MCF 10A (cell line): ENCODE measurements at regions not wholly inside any gene's neighbourhood (a gene's known extent, or its start where the extent isn't known, plus 50 kb on each side); places are given as distances from the start of the nearest gene placed in this dataset.

Experiments
- BruUV-seq: library from RNA; stranded (reverse); fragments of 400-500 nt; replicated peaks from 2 replicates; lab custom pipeline; 2021; lab: Mats Ljungman, UMichigan
- CTCF ChIA-PET: fragments of 300-600 bp; sonication (Branson Sonifier 250); formaldehyde crosslinking; extraction: SDS; loops from one replicate; lab custom pipeline; 2021; ENCODE audit warnings: antibody characterized with exemption, inconsistent platforms; lab: Yijun Ruan, JAX
- POLR2A ChIA-PET: fragments of 300-600, 350-650 bp; sonication (Branson Sonifier 250); formaldehyde crosslinking; extraction: SDS; loops from one replicate; lab custom pipeline; 2020; ENCODE audit warnings: antibody characterized with exemption, inconsistent platforms; lab: Yijun Ruan, JAX
- DNase-seq: peaks from one replicate; pipeline ENCODE4 v3.0.0-alpha.2; 2018; ENCODE audit not compliant: unreplicated experiment
- H3K27ac Mint-ChIP-seq: one replicate; pipeline ENCODE4 v1.8.0; 2022; ENCODE audit warnings: mild to moderate bottlenecking, low read depth, mixed read lengths; ENCODE audit not compliant: unreplicated experiment
- H3K27me3 Mint-ChIP-seq: one replicate; pipeline ENCODE4 v1.8.0; 2022; ENCODE audit warnings: mixed read lengths; ENCODE audit not compliant: insufficient read depth, unreplicated experiment
- H3K36me3 Mint-ChIP-seq: one replicate; pipeline ENCODE4 v1.8.0; 2022; ENCODE audit warnings: mild to moderate bottlenecking, moderate library complexity, mixed read lengths; ENCODE audit not compliant: insufficient read depth, unreplicated experiment
- H3K4me1 Mint-ChIP-seq: one replicate; pipeline ENCODE4 v1.8.0; 2022; ENCODE audit warnings: mixed read lengths; ENCODE audit not compliant: insufficient read depth, unreplicated experiment
- H3K4me3 Mint-ChIP-seq: one replicate; pipeline ENCODE4 v1.8.0; 2022; ENCODE audit warnings: mild to moderate bottlenecking, moderate library complexity, mixed read lengths; ENCODE audit not compliant: unreplicated experiment
- H3K9me3 Mint-ChIP-seq: one replicate; pipeline ENCODE4 v1.8.0; 2022; ENCODE audit warnings: mixed read lengths; ENCODE audit not compliant: unreplicated experiment
- intact Hi-C: fragments of 100-400 bp; cut with micrococcal nuclease; formaldehyde crosslinking; loops from 2 replicates; pipeline ENCODE4 v1.14.1; 2022
- TF ChIP-seq, protein P1 (sequence below): fragments of 200-600 bp; IDR thresholded peaks from one replicate; pipeline ENCODE4 v1.8.0; 2022; ENCODE audit warnings: antibody characterized with exemption, mild to moderate bottlenecking; ENCODE audit not compliant: unreplicated experiment

DNA sequence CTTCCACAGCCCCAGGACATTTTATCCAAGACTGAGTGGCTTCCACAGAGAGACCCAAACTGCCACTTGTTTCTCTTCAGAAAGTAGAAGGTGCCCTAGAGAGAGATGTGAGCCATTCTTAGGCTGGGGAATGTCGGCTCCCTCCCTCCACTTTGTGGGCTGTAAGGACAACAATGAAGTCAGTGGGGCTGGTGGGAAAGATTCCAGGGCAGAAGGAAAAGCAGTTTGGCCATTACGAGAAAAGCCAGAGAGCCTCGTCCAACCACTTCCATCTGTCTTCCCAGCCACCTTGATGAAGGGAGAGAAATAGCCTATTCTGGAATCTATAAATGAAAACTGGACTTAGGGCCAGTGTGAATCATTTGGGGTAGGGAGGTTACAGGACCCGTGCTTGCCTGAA, 382.5 kb downstream of the NXPE2 start:
- Mint-ChIP-seq H3K9me3 (peaks cover 13% of the 10 kb centered on the region), H3K27ac (no peak overlapping the region), H3K4me3 (no peak overlapping the region), H3K36me3 (no peaks in the 10 kb centered on the region), H3K4me1 (no peaks in the 10 kb centered on the region), H3K27me3 (peaks cover 23% of the 10 kb centered on the region)
- TF ChIP-seq, protein P1, sequence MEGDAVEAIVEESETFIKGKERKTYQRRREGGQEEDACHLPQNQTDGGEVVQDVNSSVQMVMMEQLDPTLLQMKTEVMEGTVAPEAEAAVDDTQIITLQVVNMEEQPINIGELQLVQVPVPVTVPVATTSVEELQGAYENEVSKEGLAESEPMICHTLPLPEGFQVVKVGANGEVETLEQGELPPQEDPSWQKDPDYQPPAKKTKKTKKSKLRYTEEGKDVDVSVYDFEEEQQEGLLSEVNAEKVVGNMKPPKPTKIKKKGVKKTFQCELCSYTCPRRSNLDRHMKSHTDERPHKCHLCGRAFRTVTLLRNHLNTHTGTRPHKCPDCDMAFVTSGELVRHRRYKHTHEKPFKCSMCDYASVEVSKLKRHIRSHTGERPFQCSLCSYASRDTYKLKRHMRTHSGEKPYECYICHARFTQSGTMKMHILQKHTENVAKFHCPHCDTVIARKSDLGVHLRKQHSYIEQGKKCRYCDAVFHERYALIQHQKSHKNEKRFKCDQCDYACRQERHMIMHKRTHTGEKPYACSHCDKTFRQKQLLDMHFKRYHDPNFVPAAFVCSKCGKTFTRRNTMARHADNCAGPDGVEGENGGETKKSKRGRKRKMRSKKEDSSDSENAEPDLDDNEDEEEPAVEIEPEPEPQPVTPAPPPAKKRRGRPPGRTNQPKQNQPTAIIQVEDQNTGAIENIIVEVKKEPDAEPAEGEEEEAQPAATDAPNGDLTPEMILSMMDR: no peak
- BruUV-seq: no TSS peak
- CTCF ChIA-PET: interaction anchor here (0.6 to 0.7 kb wide), 3 partner anchors 39 to 138 kb away, joined by 3 to 5 read pairs (median 5); no protein-coding TSS in a partner anchor
- no peak for DNase-seq
- POLR2A ChIA-PET: no interaction called here
- intact Hi-C loops: no loop called here

GRCh38 chr11:115065314-115065713, 387.0 kb downstream of the NXPE2 start:
- Mint-ChIP-seq H3K27ac (no peak overlapping the region), H3K36me3 (no peaks in the 10 kb centered on the region), H3K27me3 (peaks cover 23% of the 10 kb centered on the region), H3K9me3 (no peaks in the 10 kb centered on the region), H3K4me1 (no peaks in the 10 kb centered on the region), H3K4me3 (no peak overlapping the region)
- ChIA-PET POLR2A (interaction anchor here (0.7 kb wide), 1 partner anchor 142 kb away, joined by 3 read pairs; no protein-coding TSS in a partner anchor), CTCF (interaction anchor here (0.6 kb wide), 1 partner anchor 334 kb away, joined by 3 read pairs; no protein-coding TSS in a partner anchor)
- TF ChIP-seq, protein P1: no peak
- no peak for DNase-seq
- intact Hi-C loops: no loop called here
- no TSS peak for BruUV-seq

DNA sequence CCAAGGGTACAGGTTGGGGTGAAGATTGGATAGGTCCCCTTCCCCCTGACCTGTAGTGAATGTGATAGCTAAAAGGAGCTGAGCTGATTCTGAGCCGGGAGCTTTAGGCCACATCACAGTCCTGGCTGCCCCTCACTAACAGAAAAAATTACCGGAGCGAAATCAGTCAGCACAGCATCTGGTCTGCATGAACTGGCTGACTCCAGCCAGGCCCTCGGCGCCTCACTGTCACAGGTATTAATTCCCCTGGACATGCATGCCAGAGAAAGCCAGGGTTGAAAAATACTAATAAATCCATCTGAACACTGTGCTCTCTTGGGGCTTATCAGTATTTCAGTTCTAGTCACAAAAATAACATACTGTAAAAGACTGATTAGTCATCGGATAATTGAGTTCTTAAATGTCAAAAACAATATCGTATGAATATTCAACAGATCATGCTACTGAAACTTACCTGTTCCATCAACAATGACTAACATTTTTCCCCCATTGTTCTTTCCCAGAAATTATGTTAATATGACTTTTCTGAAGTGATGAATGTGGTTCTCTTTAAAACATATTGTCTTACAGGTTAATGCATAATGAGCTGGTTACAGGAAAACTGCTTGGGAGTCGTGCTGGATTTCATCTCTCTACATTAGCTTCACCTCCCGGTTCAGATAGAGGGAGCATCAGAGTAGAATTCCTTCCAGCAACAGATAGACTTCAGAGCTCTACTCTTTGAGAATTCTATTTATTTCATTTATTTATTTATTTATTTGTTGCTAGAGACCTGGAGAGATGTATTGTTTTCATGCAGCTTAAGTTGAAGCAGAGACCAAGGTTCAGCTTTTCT, 387.7 kb downstream of the NXPE2 start:
- H3K4me1 Mint-ChIP-seq: no peaks in the 10 kb centered on the region
- POLR2A ChIA-PET: interaction anchor here (0.8 kb wide), 1 partner anchor 21 kb away, joined by 3 read pairs; no protein-coding TSS in a partner anchor

GRCh38 chr11:115067471-115067870, 389.1 kb downstream of the NXPE2 start:
- no TSS peak for BruUV-seq
- H3K4me1 Mint-ChIP-seq: no peaks in the 10 kb centered on the region
- no peaks in the 10 kb centered on the region for H3K9me3 Mint-ChIP-seq
- intact Hi-C loops: no loop called here
- H3K27me3 Mint-ChIP-seq: peaks cover 26% of the 10 kb centered on the region
- H3K27ac Mint-ChIP-seq: no peak overlapping the region
- H3K36me3 Mint-ChIP-seq: no peaks in the 10 kb centered on the region
- ChIA-PET POLR2A (no interaction called here), CTCF (interaction anchor here (0.6 kb wide), 1 partner anchor 10 kb away, joined by 4 read pairs; no protein-coding TSS in a partner anchor)
- DNase-seq: no peak
- H3K4me3 Mint-ChIP-seq: no peak overlapping the region
- TF ChIP-seq, protein P1: no peak

More for the DNA sequence above, 387.7 kb downstream of the NXPE2 start:
- intact Hi-C loops: no loop called here
- H3K9me3 Mint-ChIP-seq: no peaks in the 10 kb centered on the region
- H3K36me3 Mint-ChIP-seq: no peaks in the 10 kb centered on the region
- peaks cover 29% of the 10 kb centered on the region for H3K27me3 Mint-ChIP-seq
- CTCF ChIA-PET: no interaction called here
- no TSS peak for BruUV-seq
- TF ChIP-seq, protein P1: no peak
- no peak overlapping the region for H3K4me3 Mint-ChIP-seq
- no peak overlapping the region for H3K27ac Mint-ChIP-seq
- no peak for DNase-seq
